ENCODE measurements at regions not wholly inside any gene's neighbourhood (a gene's known extent, or its start where the extent isn't known, plus 50 kb on each side); places are given as distances from the start of the nearest gene placed in this dataset.

DNA sequence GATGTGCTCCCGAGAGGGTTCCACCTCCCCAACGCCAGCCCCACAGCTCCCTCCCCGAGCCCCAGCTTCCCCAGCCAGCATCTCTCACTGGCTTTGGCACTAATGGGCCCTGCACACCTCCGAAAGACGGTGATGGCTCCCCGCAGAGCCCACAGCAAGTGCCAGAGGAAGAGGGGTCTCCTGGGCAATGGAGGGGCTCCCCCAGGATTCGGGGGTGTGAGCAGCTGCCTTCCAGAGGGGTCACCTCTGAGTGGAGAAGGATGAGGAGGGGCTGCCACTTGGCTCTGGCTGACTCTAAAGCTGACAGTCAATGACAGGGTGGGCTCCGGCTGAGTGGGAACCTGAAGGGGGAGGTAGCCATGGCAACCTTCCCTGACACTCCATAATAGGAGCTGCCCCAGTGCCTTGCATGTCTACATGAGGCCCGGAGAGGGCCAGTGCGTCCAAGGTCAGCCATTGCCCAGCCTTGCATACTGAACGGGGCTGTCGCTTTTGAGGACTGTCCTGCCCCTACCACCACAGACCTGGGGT lies 98.6 kb upstream of the SYT13 start:
- H3K27me3 ChIP-seq (ENCODE audit: control insufficient read depth, insufficient read depth, low read length), result peaks cover 9% of the 10 kb centered on the region; the same call in 1 of the 2 replicates
- H3K4me2 ChIP-seq (ENCODE audit: low read depth, low read length), result no peak overlapping the region
- BruUV-seq (replicated peaks), result no TSS peak
- no peak overlapping the region for H2BK20ac ChIP-seq (ENCODE audit: low read depth, low read length)
- H3K9me3 ChIP-seq (ENCODE audit: control insufficient read depth, insufficient read depth, low read length), result no peaks in the 10 kb centered on the region
- no peak overlapping the region for H2BK5ac ChIP-seq (ENCODE audit: low read depth, low read length, poor library complexity, severe bottlenecking)
- H4K5ac ChIP-seq (ENCODE audit: low read depth, low read length), result no peak overlapping the region
- no peaks in the 10 kb centered on the region for H3K4me1 ChIP-seq (ENCODE audit: control insufficient read depth, insufficient read depth, low read length)
- no peak overlapping the region for H2BK120ac ChIP-seq (ENCODE audit: low read depth, low read length)
- no peak overlapping the region for H3K4ac ChIP-seq (ENCODE audit: low read depth, low read length)
- DNase-seq (no peak), ATAC-seq (ENCODE audit: low read depth) (no peak)
- TF ChIP-seq RAD21 (IDR thresholded peaks at IDR 0.05; ENCODE audit: low read length), result no peak
- TF ChIP-seq MAZ (IDR thresholded peaks at IDR 0.05; ENCODE audit: borderline replicate concordance, low read depth, low read length), result no peak
- TF ChIP-seq NFE2L2 (IDR thresholded peaks at IDR 0.05; ENCODE audit: low read depth, low read length), result no peak
- TF ChIP-seq, protein P1, sequence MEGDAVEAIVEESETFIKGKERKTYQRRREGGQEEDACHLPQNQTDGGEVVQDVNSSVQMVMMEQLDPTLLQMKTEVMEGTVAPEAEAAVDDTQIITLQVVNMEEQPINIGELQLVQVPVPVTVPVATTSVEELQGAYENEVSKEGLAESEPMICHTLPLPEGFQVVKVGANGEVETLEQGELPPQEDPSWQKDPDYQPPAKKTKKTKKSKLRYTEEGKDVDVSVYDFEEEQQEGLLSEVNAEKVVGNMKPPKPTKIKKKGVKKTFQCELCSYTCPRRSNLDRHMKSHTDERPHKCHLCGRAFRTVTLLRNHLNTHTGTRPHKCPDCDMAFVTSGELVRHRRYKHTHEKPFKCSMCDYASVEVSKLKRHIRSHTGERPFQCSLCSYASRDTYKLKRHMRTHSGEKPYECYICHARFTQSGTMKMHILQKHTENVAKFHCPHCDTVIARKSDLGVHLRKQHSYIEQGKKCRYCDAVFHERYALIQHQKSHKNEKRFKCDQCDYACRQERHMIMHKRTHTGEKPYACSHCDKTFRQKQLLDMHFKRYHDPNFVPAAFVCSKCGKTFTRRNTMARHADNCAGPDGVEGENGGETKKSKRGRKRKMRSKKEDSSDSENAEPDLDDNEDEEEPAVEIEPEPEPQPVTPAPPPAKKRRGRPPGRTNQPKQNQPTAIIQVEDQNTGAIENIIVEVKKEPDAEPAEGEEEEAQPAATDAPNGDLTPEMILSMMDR (conservative IDR thresholded peaks at IDR 0.05; ENCODE audit: low read depth, low read length), result no peak
- TF ChIP-seq FOS (IDR thresholded peaks at IDR 0.05; ENCODE audit: low read depth, low read length), result no peak
- TF ChIP-seq, protein P2, sequence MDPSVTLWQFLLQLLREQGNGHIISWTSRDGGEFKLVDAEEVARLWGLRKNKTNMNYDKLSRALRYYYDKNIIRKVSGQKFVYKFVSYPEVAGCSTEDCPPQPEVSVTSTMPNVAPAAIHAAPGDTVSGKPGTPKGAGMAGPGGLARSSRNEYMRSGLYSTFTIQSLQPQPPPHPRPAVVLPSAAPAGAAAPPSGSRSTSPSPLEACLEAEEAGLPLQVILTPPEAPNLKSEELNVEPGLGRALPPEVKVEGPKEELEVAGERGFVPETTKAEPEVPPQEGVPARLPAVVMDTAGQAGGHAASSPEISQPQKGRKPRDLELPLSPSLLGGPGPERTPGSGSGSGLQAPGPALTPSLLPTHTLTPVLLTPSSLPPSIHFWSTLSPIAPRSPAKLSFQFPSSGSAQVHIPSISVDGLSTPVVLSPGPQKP (IDR thresholded peaks at IDR 0.05; ENCODE audit: borderline replicate concordance, low read depth, low read length), result no peak
- TF ChIP-seq, protein P3, sequence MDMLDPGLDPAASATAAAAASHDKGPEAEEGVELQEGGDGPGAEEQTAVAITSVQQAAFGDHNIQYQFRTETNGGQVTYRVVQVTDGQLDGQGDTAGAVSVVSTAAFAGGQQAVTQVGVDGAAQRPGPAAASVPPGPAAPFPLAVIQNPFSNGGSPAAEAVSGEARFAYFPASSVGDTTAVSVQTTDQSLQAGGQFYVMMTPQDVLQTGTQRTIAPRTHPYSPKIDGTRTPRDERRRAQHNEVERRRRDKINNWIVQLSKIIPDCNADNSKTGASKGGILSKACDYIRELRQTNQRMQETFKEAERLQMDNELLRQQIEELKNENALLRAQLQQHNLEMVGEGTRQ (IDR thresholded peaks at IDR 0.05; ENCODE audit: low read depth, low read length), result no peak
- no peak for TF ChIP-seq CHD1 (IDR thresholded peaks at IDR 0.05; ENCODE audit: low read depth, low read length)
- TF ChIP-seq MXI1 (IDR thresholded peaks at IDR 0.05; ENCODE audit: borderline replicate concordance, low read depth, low read length), result no peak
- TF ChIP-seq RCOR1 (IDR thresholded peaks at IDR 0.05; ENCODE audit: insufficient replicate concordance, low read length), result no peak
- TF ChIP-seq MAFK (IDR thresholded peaks at IDR 0.05; ENCODE audit: low read depth, low read length), result no peak
- no peak for TF ChIP-seq CEBPB (IDR thresholded peaks at IDR 0.05; ENCODE audit: low read depth, low read length)
- no peak for TF ChIP-seq RFX5 (IDR thresholded peaks at IDR 0.05; ENCODE audit: low read depth, low read length)
- TF ChIP-seq POLR2A (IDR thresholded peaks at IDR 0.05; ENCODE audit: low read depth, low read length), result no peak
- TF ChIP-seq SMC3 (IDR thresholded peaks at IDR 0.05; ENCODE audit: low read depth, low read length), result no peak
- H3K14ac ChIP-seq (replicated peaks; ENCODE audit: low read depth, low read length), result no peak overlapping the region
- no peak overlapping the region for H3K4me3 ChIP-seq (ENCODE audit: insufficient read depth, low read depth, low read length)
- dilution Hi-C loops (cut with HindIII; ENCODE audit: low sequenced_read_pairs, unreplicated experiment) (no loop called here), in situ Hi-C loops (cut with MboI; ENCODE audit: low sequenced_read_pairs) (no loop called here), intact Hi-C loops (cut with micrococcal nuclease) (no loop called here)
- no peaks in the 10 kb centered on the region for H3K79me1 ChIP-seq (ENCODE audit: low read depth in 1 of 2, low read length in 2 of 2)
- no peaks in the 10 kb centered on the region for H3K36me3 ChIP-seq (ENCODE audit: control insufficient read depth, insufficient read depth, low read length)
- CTCF ChIA-PET, result no interaction called here
- H4K20me1 ChIP-seq (ENCODE audit: insufficient read depth, low read length), result no peaks in the 10 kb centered on the region
- H3K23ac ChIP-seq (ENCODE audit: low read depth, low read length), result no peak overlapping the region
- peak overlapping the region; percentile 7 for H2AFZ ChIP-seq (replicated peaks; ENCODE audit: low read length, poor library complexity)
- H2AK9ac ChIP-seq (replicated peaks; ENCODE audit: low read depth, low read length, poor library complexity), result no peak overlapping the region
- POLR2A ChIA-PET (ENCODE audit: unreplicated experiment), result no interaction called here
- no peak overlapping the region for H2AK5ac ChIP-seq (ENCODE audit: low read depth, low read length)
- no peak overlapping the region for H3K27ac ChIP-seq (ENCODE audit: insufficient read depth, low read length)
- no CpG with 5 or more reads among the region's 12 CpGs for WGBS, 2 experiments (ENCODE audit: extremely low coverage in 2 of 2, insufficient read length in 1 of 2)
- no peak overlapping the region for H3K18ac ChIP-seq (ENCODE audit: low read depth, low read length)
- H3K9me1 ChIP-seq (ENCODE audit: insufficient read depth, low read length), result no peaks in the 10 kb centered on the region
- no peak overlapping the region for H3K9ac ChIP-seq (ENCODE audit: low read depth, low read length)
- no peak overlapping the region for H3K56ac ChIP-seq (ENCODE audit: extremely low read depth, insufficient read depth, low read length)
- H2BK15ac ChIP-seq (ENCODE audit: low read depth, low read length), result no peak overlapping the region
- no peak overlapping the region for H4K8ac ChIP-seq (ENCODE audit: low read depth in 2 of 2, low read length in 2 of 2)
- H4K91ac ChIP-seq (ENCODE audit: insufficient read depth, low read depth, low read length), result no peak overlapping the region

Measured in IMR-90 (cell line).